DMS79 (cell line): ENCODE measurements at regions not wholly inside any gene's neighbourhood (a gene's known extent, or its start where the extent isn't known, plus 50 kb on each side); places are given as distances from the start of the nearest gene placed in this dataset.

Experiments
- DNase-seq: peaks from one replicate; lab custom pipeline; 2025; lab: John Stamatoyannopoulos, UW

DNA sequence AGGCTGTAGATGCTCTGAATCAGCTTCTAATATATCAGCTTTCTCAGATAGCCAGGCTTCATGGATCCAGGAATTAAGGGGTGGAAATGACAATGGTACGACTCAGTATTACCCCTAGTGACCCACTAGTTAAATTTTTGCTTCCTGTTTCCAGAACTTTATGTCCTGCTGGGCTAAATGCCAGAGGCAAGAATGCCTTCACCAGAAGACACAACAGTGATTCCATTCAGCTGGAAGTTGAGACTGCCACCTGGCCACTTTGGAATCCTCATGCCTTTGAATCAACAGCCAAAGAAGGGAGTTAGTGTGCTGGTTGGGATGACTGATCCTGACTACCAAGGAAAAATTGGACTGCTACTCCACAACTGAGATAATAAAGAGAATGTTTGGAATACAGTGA, 239.1 kb downstream of the ASXL3 start:
- DNase-seq: no peak

DNA sequence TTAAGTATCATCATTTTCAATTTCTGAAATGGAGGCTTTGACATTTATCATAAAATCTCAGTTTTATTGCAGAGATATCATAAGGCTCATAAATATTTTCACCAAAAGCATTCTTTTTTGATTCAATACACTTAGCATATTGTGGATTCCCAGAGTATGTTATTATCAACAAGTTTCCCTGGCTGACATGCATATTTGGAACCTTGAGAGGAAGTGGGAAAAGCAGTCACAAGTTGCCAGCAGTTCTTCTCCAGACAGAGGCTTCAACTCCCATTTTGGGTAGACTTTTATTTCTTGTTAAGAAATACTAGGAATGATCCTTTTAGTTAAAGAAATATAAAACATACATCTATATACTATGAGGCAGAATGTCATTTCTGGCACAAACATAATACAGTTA, 236.5 kb downstream of the ASXL3 start:
- DNase-seq: no peak

DNA sequence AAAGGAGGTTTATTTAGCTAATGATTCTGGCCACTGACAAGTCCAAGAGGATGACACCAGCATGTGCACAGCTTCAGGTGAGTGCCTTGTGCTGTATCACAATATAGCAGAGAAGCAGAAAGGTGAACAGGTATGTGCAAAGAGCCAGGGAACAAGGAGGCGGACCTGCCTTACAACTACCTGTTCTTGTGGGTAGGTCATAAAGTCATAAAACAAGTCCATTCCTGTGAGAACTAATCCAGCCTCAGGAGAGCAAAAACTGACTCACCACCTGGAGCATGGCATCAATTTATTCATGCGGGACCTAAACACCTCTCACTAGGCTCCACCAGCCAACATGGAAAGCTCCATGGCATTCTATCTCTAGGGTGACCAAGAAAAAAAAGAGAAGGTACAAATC, 234.2 kb downstream of the ASXL3 start:
- no peak for DNase-seq

DNA sequence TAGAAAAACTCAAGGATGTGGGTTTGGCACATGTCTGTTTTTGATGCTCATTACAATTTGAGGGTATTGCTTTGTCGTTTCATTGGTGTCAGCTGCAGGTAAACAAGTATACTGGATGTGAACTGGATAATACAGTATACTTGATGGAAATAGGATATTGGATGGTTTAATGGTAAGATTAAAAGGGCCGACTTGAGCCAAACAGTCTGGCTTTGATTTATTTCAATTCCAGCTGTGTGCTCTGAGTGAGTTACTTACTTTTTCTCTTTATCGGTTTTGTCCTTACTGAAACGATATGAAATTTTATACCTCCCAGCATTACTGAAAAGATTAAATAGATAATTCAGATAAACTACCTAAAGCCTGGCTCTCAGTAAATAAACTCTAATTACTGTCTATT, 227.6 kb downstream of the ASXL3 start:
- DNase-seq: peak; percentile 50

DNA sequence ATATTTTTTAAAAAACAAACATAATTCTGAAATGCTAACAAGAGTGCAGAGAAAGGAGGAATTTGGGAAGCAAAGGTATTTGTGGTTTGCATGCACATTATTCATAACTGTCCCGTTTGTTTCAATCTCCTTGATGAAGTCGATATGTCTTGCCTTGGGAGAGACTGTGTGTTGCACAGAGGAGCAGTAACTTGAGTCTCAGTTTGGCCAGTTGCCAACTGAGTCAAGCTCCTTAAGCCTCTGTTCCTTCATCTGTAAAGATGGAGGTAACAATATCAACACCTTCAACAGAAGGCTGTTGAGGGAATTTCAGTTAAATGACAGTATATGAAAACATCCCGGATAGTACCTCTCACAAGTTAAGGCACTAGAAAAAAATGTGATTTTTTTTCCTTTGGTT, 226.2 kb downstream of the ASXL3 start:
- peak; percentile 84 for DNase-seq

DNA sequence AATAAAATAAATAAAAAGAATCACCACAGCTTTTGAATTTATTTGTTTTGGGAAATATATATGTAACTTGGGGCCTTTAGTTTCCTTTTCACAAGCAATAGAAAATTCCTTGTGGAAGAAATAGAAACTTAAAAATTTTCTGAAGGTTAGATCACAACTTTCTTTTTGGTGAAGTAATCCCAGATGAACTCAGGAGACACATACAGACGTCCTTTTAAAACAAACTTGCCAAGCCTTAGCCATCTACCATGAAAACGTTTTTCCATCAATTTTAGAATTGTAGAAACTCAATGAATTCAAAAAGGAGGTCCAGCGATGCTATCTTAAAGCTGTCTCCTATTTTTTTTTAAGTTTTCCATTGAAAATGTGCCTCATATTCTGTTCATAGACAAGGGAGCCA, 225.6 kb downstream of the ASXL3 start:
- DNase-seq: no peak

DNA sequence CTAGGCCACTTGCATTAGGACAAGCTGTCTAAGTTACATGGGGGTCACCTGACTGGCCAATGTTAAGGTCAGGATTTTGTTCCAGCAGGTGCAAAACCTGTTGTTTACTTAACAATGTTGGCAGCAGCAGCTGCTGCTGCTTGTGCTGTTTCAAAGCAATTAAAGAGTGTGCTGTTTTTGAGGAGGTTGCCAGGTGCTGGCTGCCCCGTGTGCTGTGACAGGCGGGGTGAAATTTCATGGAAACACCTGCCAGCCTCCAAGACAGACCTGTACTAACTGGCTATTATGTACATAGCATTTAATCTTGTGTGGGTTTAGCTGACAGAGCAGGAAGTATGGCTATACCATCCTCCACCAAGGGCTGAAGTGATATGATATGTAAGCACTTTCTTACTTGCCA, 224.9 kb downstream of the ASXL3 start:
- peak; percentile 97 for DNase-seq
